Choroid plexus epithelial cell (primary cell): ENCODE measurements at regions not wholly inside any gene's neighbourhood (a gene's known extent, or its start where the extent isn't known, plus 50 kb on each side); places are given as distances from the start of the nearest gene placed in this dataset.

Source experiments
- DNase-seq: peaks from one replicate; pipeline ENCODE4 v3.0.0-alpha.2; 2010; ENCODE audit warnings: low read depth
- H3K4me3 ChIP-seq: 2 replicates; pipeline ENCODE4 v1.5.1; 2011; ENCODE audit warnings: low read depth, mild to moderate bottlenecking, control low read depth, low read length, moderate library complexity
- CTCF ChIP-seq: conservative IDR thresholded peaks from 2 replicates; pipeline ENCODE4 v1.5.1; 2011; ENCODE audit warnings: low read depth, mild to moderate bottlenecking, control low read depth, inconsistent platforms, low read length, moderate library complexity

GRCh38 chr5:73267766-73268435 is 94.9 kb downstream of the TMEM174 start:
- TF ChIP-seq CTCF = no peak
- H3K4me3 ChIP-seq = no peak overlapping the region
- DNase-seq = no peak

- no peak overlapping the region for H3K4me3 ChIP-seq
- TF ChIP-seq CTCF = no peak
- no peak for DNase-seq
Measured at GRCh38 chr5:73266925-73267765, 94.2 kb downstream of the TMEM174 start.

- H3K4me3 ChIP-seq = no peak overlapping the region
- TF ChIP-seq CTCF = no peak
- no peak for DNase-seq
Measured at GRCh38 chr5:73266176-73266738, 93.3 kb downstream of the TMEM174 start.

GRCh38 chr5:73265641-73266040 is 92.6 kb downstream of the TMEM174 start:
- no peak for DNase-seq
- TF ChIP-seq CTCF = no peak
- no peak overlapping the region for H3K4me3 ChIP-seq

- no peak for TF ChIP-seq CTCF
- DNase-seq = no peak
- no peak overlapping the region for H3K4me3 ChIP-seq
Measured at GRCh38 chr5:73264631-73265030, 91.6 kb downstream of the TMEM174 start.

- no peak for TF ChIP-seq CTCF
- DNase-seq = no peak
- no peak overlapping the region for H3K4me3 ChIP-seq
Measured at GRCh38 chr5:73263001-73263710, 90.2 kb downstream of the TMEM174 start.
